ENCODE measurements at regions not wholly inside any gene's neighbourhood (a gene's known extent, or its start where the extent isn't known, plus 50 kb on each side); places are given as distances from the start of the nearest gene placed in this dataset.

GRCh38 chr2:67877301-67877700 lies 185.5 kb downstream of the C1D start:
- TF ChIP-seq CTCF (IDR thresholded peaks at IDR 0.05; ENCODE audit: borderline replicate concordance, extremely low read depth, low read length, poor library complexity, severe bottlenecking) (no peak), EZH2 (IDR thresholded peaks at IDR 0.05; ENCODE audit: borderline replicate concordance, low read depth, low read length, severe bottlenecking) (no peak)

Data from DND-41 (cell line).